Activated CD8-positive, alpha-beta memory T cell treated with anti-CD3 and anti-CD28 coated beads for 1 hour (primary cell): ENCODE measurements at regions not wholly inside any gene's neighbourhood (a gene's known extent, or its start where the extent isn't known, plus 50 kb on each side); places are given as distances from the start of the nearest gene placed in this dataset.

Source experiments
- DNase-seq, 2 donors: peaks; one replicate each; pipeline ENCODE4 v3.0.0-alpha.2; 2020; ENCODE audit warnings: low read depth in 1 of 2; ENCODE audit errors: extremely low read depth in 1 of 2

DNA sequence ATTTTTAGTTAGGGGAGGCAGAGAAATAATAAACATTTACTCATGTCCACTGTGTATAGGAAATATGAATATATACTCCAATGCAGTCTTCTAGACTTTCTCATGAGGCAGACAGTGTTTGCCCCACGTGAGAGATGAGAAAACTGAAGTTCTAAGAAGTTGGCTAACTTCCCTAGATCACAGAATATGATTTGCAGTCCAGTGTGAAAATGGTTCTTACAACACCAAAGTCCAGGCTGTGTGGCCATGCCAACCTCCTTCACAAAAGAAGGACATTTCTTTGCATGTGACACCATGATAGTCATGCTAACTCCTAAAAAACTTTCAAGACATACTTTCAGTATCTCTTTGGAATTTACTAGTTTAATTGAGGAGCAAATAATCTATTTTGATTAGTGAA lies 143.7 kb downstream of the IRS1 start:
- no peak for DNase-seq

DNA sequence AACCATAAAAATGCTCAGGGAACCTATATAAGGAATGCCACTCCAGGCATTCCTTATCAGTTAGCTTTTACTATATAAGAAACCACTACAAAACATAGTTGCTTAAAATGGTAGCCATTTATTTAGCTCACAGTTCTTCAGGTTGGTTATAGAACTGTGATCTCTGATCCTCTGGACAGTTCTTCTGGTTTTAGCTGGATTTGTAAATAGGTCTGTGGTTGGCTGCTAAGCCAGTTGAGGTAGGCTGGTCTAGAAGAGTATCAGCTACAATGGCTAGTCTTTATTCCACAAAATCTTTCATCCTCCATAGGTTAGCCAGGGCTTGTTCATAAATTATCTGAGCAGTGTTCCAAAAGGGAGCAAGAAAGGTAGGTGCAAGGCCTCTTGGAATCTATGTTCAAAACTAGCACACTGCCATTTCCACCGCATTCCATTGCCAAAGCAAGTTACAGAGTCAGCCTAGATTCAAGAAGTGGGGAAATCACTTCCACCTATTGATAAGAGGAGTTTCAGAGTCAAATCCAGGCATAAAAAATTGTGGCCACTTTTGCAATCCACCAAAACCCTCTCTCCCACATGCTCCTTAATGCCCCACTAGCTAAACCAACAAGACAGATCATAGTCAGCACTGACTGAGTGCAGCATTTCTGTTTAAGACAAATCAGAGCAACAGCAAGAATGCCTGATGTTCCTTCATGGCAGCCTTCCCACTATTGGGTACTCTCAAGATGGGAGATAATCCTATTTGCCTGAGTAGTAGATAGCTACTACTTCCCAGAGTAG lies 146.4 kb downstream of the IRS1 start:
- DNase-seq: no peak

DNA sequence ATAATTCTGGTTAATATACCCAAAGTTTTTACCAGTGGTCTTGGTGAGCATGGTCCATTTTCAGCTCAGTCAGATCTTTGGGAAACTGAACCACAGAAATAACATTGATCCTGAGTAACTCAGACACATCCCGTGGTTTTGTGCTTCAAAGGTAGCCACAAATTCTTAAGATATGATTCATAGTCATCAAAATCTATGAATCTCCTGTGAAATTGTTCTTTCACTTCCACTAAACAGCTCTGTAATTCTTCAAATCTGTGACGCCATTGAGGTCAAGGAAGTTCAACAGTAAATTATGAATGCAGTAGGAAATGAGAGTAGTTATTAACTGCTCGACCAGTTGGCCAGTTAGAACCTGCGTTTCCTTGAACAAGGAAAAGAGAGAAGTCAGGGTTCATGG lies 147.3 kb downstream of the IRS1 start:
- DNase-seq: no peak

DNA sequence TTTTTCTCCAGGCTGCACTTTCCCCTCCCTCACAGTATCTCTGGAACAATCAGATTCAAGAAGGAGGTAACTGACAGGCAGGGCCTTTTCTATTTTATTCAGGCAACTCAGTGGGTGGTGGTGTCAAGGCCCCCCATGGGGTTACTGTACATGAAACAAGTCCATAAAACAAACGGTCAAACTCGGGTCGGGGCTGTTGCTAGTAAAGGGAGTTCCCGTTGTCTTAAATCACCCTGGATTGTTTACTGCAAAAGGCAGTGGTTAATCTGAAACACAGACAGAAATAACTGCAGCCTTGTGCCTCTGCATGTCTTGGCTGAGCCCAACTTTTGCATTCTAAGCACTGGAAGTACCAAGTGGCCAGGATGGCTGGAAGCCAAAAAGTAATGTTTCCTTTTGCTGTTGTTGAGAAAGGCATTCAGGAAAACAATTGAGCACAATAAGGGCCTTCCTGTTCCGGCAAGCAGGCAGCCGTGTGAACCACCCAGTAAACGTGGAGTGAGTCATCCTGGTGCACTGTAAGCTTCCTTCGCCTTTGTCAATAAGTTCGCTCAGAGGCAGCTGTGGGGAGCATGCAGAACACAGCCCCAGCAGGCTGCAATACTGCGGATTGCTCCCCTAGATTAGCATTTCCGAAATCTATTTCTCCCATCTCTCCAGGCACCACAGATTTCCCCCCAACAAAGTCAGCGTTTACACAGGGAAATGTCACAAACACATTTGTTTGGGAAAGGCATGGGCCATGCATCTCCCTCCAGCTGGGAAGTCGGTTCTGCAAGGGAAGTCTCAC lies 149.6 kb downstream of the IRS1 start:
- no peak for DNase-seq

DNA sequence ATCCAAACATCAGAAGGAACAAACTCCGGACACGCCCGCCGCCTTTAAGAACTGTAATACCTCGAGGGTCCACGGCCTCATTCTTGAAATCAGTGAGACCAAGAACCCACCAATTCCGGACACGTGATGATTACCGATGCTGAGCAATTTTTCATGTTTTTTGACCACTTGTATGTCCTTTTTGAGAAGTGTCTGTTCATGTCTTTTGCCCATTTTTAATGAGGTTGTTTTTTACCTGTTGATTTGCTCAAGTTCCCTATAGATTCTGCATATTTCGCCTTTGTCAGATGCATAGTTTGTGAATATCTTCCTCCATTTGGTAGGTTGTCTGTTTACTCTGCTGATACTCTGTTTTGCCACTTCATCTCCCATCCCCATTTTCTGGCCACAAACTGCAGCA lies 150.4 kb downstream of the IRS1 start:
- DNase-seq: no peak

DNA sequence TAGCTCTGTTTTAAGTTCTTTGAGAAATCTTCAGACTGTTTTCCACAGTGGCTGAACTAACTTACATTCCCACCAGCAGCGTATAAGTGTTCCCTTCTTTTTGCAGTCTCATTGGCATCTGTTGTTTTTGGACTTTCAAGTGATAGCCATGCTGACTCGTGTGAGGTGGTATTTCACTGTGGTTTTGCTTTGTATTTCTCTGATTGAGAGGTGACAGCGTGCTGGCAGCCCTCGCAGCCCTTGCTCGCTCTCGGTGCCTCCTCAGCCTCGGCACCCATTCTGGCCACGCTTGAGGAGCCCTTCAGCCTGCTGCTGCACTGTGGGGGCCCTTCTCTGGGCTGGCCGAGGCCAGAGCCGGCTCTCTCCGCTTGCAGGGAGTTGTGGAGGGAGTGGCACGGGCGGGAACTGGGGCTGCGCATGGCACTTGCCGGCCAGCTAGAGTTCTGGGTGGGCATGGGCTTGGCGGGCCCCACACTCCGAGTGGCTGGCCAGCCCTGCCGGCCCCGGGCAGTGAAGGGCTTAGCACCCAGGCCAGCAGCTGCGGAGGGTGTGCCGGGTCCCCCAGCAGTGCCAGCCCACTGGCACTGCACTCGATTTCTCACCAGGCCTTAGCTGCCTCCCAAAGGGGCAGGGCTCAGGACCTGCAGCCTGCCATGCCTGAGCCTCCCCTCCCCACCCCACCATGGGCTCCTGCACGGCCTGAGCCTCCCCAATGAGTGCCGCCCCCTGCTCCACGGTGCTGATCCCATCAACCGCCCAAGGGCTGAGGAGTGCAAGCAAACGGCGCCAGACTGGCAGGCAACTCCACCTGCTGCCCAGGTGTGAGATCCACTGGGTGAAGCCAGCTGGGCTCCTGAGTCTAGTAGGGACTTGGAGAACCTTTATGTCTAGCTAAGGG lies 151.8 kb downstream of the IRS1 start:
- DNase-seq: no peak

DNA sequence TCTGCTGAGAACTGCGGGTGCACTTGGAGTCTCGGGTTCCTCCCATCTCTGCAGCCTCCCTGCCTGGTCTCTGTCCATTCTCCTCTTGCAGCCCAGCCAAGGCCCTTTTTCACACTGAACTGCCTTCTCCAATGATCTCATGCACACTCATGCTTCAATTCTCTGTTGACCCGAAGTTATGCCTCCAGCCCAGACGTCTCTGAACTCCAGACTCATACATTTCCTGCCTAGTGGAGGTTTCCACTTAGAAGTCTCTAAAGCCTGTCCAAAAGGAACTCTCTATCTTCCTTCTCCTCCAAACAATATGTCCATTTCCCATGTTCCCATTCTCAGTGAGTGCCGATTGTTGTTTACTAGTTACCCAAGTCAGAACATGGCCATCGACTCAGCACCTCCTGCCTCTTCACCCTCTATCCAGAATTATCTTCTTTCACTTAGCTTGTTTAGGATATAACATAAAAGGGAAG lies 155.2 kb downstream of the IRS1 start:
- DNase-seq: no peak

DNA sequence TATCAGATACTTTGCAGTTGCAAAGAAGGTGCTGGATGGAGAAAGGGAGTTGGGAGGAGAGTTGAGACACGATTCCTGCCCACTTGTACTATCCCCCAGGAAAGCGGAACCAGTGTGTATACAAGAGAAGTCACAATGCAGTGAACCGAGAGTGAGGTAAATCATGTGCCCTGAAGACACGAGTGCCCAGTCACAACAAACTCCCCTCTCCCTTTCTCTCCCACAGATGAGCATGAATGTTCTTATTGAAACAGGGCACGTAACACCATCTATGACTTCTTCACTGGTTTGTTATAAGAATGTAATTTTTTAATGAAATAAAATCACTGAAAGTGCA lies 155.7 kb downstream of the IRS1 start:
- no peak for DNase-seq

DNA sequence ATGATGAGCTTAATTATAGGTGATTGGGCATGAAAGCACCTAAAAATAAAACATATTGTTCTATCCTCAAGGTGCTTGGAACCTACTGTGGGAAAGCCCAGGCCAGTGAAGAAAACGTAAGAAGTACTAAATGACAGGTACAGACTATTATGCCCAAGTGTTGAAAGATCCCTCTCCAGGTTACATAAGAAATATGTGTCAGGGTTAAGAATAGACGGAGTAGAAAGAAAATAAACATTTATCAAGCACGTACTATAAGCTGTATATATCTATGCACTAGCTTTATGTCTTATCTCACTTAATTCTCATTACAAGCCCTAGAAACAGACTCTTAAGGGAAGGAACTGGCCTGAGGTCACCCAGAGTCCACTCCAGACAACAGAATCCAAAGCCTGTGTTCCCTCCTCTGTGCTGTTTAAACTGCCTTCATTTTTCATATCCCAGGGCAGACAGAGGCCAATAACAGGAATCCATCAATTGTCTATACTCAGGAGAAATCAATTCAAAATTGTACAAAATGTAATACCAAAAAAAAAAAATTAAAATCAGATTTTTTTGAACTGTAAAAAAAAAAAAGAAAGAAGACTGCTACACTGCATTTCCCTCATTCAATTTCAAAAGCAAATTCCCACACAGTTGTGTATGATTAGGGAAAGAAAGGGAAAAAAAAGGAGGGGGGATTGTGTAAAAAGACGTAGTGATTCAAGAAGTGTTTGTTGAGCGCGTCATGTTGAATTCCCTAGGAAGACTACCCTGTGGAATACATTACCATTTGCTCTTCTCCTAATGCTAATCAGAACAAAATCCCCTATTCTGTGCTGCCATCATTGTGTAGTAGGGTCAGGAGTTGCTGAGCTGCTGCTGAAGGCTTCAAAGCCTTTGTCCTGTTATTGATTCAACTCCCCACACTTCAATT lies 156.3 kb downstream of the IRS1 start:
- no peak for DNase-seq

DNA sequence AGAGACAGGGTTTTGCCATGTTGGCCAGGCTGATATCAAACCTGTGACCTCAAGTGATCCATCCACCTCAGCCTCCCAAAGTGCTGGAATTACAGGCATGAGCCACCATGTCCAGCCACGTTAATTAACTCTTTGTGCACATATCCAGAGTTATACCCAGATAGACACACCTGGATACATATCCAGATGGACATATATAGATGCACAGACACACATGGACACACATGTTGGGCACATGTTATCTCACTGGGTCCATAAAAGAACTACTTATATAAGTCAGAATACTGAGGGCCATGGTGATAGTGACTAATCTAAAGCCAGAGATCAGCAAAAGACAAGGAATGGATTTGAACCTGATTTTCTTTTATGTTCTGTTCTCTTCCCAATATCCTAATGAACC lies 158.6 kb downstream of the IRS1 start:
- DNase-seq: no peak

DNA sequence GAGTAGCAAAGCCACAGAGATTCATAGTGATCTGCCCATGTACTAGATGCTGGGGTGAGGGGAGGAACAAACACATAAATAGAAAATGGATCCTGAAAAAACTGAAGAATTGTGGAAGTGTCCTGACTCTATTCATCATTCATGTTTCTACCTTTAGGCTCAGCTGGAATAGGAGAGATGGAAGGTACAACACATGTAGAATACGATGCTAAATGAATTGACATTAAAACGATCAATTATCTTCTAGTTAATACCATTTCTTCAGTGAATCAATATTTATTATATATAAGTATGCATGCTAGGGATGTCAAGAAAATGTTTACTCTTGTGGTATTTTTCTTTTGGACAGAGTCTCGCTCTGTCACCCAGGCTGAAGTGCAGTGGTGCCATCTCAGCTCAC lies 159.1 kb downstream of the IRS1 start:
- no peak for DNase-seq

DNA sequence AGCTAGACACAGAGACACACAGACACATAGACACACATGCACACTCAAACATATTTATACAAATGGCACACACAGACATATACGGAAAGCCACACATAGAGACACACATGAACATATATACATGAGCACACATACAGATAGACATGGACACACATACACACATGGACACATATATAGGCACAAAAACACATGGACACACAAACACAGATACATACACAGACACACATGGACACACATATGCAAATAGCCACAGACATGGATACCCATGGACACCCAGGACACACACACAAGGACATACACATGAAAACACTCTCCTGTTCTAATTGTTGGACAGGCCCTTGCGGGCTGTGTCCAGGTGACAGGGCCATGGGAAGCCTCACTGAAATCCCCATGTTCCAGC lies 160.1 kb downstream of the IRS1 start:
- DNase-seq: no peak

DNA sequence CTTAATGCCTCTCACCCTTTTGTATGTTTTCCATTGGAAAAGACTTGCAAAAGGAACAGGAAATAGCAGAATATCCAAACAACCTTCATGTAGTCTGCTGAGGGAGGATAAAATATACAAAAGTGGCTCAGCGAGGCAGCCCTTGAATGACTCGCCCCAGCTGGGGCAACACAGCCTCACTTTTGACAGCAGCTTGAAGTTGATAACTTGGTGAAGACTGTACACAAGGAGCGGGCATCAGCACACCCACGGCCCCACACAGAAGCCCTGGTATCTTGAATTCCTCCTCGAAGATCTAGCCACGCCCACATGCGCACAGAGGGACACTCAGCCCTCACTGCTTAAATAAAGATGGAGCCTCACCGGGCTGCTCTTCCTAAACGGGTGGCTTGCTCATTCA lies 161.0 kb downstream of the IRS1 start:
- no peak for DNase-seq

DNA sequence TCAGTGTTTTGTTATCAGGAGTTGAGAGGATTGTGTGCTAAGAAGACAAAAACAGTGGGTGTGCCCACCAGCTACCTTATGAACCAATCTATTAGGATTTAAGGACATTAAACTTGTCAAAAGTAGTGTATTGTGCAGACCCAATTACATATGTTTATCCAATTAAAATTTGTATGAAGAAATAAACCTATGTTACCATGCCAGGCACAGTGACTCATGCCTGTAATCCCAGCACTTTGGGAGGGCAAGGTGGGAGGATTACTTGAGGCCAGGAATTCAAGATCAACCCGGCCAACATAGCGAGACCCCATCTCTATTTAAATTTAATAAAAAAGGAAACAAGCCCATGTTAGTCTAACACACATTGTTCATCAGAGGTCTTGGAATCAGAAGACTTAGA lies 162.2 kb downstream of the IRS1 start:
- no peak for DNase-seq

DNA sequence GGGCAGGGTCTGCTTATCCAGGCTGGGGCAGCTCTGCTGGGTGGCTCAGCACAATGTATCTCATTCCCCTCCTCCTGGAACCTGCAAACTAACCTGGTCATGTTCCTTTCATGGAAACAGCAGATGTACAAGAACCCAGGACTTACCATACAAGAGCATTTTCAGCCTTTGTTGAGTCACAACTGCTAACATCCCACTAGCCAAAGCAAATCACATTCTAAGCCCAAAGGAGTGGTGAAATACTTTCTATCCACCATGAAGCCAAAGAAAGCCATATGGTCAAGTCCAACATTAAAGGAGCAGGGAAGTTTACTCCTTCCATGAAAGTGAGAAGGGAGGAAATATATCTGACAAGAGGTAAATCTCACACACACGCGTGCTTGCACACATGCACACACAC lies 163.0 kb downstream of the IRS1 start:
- DNase-seq: no peak

DNA sequence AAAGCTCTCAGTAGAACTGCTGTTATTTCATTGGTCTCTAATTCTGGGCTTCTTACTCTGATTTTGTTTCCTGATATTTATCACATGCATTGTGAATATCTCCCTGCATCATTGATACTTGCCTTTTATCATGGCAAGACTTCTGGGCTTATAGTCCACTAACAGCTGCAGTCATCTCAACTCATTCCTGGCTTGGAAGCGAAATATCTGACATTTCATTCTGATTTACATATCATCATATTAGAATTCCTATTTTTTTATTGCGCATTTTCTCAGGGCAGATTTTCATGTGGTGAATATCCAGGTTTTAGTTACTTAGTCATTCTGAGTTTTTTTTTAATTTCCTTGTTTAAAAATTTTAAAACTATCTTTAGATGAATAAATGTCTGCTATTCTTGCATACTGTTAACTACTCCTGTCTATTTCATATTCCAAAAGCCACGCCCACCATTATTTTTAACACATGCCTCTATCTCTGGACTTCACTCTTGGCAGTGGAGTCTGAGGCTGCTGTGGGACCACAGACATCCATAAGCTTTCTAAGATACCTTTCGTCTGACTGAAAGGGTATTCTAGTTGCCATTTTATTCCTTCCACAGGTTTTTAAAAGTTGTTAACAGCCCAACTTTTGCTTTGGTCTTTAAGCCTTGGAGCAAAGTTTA lies 164.5 kb downstream of the IRS1 start:
- no peak for DNase-seq

DNA sequence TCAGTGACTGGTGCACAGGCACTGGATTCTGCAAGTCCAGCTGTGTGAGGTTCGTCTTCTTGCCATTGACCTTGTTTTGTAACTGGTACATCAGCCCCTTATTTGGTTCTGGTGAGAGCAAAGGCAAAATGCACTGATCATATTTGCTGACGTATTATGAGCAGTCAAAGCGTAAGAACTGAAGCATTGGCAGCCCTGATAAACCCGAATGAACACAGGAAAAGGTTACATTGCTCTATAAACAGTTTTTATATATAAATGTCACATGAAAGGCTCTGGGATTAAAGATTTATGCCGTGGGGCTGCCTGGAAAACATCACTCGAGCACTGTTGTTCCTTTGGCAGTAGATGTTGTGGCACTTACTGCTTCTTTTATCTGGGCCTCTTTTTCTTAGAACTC lies 167.9 kb downstream of the IRS1 start:
- no peak for DNase-seq

DNA sequence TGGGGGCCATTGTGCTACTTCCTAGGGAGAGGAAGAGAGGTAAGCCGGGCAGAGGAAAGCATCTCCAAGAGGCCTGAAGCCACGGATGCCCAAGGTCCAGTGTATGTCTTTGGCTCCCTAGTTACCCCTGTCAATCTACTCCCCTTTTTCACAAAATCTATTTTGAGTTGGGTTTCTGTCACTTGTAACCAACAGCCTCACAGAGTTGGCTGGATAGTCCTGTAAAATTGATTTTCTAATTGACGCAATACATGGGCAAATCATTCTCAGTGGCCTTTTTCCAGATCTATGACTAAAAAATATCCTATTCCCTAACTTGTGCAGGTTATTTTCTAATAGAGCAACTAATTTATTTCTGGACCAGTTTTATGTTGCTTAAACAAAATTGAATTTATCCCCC lies 168.4 kb downstream of the IRS1 start:
- no peak for DNase-seq

DNA sequence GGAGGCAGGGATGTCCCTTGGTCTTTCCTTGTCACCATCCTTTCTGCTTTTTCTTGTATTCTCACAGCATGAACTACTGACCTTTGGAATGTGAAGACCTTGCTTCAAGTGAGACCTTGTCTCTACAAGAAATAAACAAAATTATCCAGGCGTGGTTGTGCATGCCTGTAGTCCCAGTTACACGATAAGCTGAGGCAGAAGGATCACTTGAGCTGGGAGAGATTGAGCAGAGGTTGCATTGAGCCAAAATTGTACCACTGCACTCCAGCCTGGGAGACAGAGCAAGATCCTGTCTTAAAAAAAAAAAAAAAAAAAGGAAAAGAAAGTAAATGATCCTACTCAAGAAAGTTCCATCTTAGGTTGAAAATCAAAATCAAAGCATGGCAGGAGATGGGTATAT lies 173.7 kb downstream of the IRS1 start:
- no peak for DNase-seq
